GM19324 (cell line): ENCODE measurements at regions not wholly inside any gene's neighbourhood (a gene's known extent, or its start where the extent isn't known, plus 50 kb on each side); places are given as distances from the start of the nearest gene placed in this dataset.
"Not testable (repeated sequence)": the region's sequence is repeated elsewhere in the genome, so short reads cannot be mapped to it uniquely, and the experiment has no call there.

Experiments used
- ATAC-seq: cut with Tn5 transposase; IDR thresholded peaks from one replicate; pipeline ENCODE4 v1.9.1; 2021; ENCODE audit warnings: mild to moderate bottlenecking, moderate library complexity; ENCODE audit not compliant: unreplicated experiment, low FRiP score

DNA sequence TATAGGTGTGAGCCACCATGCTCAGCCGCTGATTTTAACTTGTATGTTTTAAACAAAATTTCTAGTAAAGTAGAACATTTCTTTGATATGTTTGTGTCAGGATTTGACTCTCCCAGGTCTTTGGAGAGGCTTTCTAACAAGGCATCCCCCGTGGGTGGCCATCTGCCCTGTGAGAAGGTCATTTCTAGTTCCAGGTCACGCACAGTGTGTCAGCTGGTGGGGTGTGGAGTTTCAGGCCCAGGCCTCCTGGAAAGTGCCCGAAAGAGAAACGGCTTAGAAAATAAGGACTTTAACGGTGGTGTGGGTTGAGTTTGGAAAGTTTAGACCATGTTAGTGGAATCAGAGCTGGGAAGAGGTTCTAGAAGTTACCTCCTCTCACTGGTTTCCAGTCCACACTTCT lies 61.0 kb downstream of the SPDYE17 start:
- ATAC-seq: not testable (repeated sequence)

DNA sequence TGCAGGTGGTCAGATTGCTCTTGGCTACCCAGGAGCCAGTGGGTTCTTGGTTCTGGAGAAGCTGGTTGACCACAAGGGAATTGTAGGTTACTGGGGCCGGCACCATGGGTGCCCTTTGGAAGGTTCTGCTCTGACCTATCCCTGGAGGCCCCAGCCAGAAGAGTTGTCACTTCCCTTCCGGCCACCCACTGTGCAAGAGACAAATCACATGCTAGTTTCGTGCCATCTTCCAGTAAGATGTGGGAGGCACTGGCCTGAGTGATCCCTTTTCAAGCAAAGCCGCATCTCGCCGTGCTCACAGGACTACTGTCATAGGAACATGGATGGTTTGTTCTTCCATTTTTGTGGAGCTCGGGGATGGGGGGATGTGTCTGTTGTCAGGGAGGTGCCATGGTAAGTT lies 62.3 kb downstream of the SPDYE17 start:
- ATAC-seq: not testable (repeated sequence)

DNA sequence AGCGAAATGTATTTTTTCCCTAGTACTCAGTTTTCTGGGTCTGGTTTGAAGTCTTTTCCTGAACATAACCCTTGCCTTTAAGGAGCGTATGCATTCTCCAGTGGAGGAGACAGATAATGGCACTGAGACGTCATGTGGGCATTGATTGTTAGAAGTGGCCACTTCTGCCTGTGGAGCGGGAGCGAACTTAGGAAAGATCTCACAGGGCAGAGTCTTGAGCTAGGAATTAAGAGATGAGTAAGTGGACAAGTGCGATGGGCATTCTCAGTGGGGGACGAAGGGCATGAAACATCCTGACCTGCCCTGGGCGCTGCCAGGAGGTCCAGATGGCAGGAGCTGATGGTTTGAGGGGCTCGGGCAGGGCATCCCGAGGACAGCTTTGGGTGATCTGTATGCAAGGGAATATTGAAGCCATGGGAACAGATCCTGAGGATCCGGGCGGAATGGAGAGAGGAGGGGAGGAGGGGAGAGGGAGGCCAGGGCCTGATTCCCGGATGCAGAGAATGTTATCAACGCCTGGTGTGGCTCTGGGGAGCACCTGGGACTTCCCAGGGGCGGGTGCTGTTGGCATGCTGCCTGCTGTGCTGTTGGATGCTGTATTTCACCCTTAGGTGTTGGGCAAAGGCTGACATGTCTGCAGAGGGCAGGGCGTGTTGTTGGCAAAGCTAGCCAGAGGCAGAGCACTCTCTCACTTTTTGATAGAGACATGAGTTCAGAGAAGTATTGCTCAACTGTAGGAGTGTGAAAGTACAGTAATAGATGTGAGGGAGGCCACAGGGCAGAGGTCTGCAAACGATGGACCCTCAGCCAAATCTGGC lies 66.2 kb downstream of the SPDYE17 start:
- not testable (repeated sequence) for ATAC-seq

DNA sequence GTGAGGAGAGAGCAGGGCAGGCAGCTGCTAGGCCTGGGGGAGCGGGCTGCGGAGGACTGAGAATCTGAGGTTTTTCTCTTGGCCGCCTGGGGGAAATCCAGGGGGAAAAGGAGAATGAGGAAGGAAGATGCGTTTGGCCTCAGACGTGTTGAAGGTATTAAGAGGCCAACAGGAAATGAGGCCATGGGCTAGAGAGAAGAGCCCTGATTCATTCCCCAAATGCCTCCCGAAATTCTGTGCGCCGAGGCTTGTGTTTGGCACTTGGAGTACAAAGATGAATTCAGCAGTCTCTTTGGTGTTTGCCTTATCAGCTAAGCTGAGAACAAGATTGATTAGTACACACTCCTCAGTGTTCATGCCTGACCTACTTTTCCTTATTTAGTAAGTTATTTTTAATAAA lies 68.1 kb downstream of the SPDYE17 start:
- ATAC-seq: not testable (repeated sequence)

DNA sequence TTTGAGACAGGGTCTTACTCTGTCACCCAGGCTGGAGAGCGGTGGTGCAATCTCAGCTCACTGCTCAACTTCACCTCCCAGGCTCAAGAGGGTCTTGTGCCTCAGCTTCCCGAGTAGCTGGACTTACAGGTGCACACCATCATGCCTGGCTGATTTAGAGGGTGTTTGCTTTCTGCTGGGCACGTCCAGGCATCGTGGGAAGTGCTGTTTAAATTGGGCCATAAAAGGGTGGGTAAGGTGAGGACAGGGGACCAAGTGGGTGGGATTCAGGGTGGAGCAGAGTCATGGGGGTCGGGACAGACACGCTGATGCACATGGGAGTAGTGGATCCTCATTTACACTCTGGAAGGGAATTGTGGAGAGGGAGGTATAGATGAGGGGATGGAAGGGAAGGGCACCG lies 69.1 kb downstream of the SPDYE17 start:
- ATAC-seq: not testable (repeated sequence)

DNA sequence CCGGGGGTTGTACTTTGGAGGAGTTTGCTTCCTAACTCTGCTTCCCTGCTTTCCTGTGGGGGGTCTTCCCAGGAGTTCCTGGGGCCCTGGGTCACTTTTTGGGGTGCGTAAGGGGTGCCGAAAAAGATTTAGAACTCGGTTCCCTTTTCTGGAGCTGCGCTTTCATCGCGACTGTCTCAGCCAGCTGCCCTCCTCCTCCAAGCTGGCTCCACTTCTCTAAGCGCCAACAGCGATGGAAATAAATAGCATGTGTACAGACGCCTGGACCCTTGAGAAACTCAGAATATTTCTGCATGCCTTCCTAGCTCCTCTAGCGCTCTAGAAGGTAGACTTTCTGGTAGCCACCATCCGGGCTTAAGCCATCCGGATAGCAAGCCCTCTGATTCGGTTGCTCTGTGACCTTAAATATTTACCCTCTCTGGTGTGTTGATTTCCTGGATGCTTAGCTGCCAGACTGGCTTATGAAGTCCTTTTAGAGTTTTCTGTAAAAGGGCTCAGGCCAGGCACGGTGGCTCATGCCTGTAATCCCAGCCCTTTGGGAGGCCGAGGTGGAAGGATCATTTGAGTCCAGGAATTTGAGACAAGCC lies 71.7 kb downstream of the SPDYE17 start:
- ATAC-seq: peak; percentile 19

DNA sequence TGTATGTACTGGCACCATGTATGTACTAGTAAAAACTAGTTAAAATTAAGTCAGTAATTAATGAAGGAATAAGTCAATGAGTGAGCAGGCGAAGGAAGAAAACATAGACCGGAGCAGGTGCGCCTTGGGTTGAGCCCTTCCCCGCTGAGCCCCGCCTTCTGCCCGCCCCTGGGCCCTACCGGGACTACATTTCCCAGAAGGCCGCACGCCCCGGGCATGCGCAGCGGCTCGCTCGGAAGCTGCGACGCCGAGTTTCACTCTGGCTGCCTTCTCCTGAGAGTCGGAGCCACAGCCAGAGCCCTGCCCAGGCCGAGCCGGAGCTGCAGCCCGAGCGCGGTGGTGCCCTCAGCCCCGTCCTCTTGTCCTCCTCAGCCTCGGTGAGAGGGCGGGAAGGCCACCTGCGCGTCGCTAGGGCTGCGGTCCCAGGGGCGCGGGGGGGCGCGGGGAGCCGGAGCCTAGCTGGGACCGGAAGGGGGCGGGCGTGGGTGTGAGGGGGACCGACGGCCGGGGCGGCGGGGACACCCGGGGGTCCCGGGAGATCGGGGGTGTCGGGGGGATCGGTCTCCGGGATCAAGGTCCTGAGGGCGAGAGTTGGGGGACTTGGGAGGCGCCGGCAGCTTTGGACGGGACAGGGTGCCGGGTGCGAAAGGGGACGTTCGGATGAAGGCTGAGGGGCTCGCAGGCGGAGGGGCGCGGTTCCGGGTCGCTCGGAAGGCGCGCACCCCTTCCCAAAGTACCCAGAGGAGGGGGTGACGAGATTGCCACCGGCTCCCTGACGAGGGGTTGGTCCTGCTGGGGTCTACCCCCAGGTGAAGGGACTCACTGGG lies 72.4 kb downstream of the SPDYE17 start:
- peak; percentile 97 for ATAC-seq

DNA sequence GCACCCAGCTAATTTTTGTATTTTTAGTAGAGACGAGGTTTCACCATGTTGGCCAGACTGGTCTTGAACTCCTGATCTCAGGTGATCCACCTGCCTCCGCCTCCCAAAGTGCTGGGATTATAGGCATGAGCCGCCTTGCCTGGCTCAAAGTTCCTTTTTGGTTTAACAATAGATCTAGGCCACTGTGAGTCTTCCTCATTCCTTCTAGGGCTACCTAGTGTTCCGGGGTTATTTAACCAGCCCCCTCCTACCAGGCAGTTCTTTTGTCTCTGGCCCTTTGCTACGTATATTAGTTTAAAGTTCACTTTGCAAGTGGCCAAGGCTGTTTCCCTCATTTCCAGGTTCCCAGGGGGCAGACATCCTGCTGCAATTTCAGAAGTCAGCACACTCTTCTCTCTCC lies 75.6 kb downstream of the SPDYE17 start:
- ATAC-seq: not testable (repeated sequence)

DNA sequence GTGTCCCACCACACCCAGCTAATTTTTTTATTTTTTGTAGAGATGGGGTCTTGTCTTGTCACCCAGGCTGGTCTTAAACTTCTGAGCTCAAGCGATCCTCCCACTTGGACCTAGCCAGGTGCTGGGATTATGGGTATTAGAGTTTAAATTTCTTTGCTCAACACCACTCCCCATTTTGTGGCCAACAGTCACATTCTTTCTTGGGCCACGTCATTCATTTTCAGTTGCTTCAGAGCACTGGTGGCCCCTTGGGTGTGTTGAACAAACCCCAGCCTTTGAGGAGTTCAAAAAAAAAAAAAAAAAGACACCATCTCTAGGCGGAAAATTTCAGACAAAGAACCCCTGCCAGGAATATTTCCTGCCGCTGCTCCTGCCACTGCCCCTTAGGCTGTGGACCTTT lies 77.0 kb downstream of the SPDYE17 start:
- ATAC-seq: not testable (repeated sequence)

DNA sequence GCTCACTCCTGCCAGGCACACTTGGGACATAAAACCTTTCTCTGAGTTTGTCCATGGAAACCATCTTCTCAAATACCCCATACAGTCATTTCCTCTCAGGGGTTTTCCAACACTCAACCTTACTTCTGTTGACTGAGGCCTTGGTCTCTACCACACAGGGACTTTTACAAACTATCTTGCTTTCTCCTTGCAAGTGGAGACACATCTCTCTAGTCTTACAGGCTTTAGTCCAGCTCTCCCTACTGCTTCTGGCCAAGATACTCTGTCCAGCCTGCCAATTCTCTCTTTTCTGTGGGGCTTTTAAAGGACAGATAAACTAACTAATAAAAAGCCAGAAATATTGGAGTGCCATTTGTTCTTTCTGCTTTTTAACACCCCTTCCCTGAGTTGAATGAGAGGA lies 87.6 kb downstream of the SPDYE17 start:
- ATAC-seq: peak; percentile 61

DNA sequence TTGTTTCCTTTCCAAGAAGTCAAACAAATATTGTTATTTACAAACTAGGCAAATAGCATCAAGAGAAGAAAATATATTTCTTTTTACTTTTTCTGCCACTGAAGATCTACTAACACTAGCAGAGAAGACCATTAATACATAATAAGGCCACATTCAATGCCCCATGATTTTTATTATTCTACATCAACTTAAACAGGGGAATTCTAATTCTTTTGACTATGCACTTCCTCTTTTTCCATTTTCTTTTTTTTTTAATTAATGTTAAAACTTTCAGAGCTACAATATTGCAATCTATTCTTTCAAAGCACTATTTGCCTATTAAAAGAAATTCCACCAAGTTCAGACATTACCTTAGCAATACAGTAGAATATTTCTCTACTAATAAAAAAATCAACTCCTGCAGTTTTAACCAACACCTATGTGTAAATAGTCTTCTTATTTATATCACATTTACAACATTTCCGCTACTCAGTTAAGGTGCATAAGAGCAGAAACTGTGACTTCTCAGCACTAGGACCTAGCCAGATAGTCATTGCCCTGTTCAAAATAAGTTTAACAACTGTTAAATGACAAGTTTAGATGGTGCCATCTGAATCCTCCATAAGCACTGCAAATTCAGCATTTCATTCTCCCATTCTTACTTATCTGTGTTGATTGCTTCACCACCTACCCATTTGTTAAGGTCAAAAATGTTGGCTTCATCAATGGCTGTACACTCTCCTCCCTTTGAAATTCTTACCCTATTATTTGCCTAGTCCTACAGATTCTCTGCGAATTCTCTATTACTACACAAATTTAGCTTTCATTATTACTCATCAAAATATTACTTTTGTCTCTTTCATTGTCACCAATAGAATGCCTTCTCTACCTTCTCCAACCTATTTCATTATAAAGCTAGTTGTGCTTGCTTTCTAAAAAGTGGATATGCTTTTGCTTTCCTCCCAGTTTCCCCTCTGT lies 90.1 kb downstream of the SPDYE17 start:
- not testable (repeated sequence) for ATAC-seq

DNA sequence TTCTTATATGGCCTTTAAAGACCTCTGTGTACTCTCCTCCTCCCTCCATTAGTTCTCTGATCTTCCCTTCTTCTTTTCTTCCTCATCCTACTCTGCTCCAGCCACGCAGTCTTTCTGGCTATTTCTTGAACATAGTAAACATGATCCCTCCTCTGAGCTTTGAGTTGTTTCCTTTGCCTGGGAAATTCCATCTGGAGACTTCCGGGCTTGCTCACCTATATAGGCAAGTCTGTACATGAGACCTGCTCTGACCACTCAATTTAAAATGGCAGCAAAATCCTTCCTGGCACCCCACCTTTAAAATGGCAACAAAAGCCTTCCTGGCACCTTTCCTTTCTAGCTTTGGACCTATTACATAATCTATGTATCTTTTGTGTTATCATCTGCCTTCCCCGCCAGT lies 94.4 kb downstream of the SPDYE17 start:
- not testable (repeated sequence) for ATAC-seq

DNA sequence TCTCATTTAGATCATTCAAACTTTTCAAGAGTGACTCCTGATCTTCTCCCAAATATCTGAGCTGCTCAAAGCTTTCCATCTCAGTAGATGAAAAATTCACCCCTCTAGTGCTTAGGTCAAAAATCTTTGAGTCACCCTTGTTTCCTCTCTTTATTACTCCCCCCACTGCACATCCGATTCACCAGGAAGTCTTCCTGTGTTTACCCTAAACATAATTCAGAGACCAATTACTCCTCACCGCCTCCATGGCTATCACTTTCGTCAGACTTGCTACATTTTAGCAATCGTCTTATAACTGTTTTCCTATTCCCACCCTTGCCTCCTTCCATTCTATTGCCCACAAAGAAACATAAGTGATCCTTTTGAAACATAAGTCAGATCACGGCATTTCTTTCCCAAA lies 94.8 kb downstream of the SPDYE17 start:
- ATAC-seq: not testable (repeated sequence)

DNA sequence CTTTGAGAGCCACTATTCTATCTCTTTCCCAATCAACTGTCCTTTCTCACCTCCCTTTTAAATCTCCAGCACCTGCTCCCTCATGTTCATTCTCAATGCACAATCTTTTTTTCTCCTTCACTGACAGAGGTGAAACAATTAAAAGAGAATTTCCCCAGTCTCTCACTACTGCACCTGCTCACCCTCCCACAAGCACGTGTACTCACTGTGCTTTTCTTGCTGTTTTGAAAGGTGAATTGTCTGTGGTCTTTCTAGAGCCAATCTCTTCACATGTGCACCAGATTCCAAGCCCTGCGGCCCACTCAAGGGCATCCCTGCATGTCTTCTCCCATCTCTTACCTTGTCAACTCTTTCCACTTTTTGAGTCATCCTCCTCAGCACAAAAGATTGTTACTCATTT lies 95.8 kb downstream of the SPDYE17 start:
- ATAC-seq: not testable (repeated sequence)

DNA sequence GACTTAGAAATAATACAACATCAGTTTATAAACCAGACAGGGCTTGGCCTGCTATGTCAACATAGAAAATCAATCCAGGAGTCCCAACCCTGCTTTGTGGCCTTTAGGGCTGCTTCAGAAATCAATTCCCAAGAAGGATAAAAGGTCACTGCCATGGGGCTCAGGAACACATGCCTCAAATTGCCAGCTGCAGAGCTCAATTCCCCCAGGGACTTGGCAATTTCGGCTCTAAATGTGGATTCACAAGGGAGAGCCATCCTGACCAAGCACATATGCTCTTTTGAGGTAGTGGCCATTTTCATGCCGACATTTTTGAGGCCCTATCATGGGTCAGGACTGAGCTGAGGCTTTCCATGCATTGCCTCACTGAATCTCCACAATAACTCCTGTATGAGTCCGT lies 97.5 kb downstream of the SPDYE17 start:
- ATAC-seq: not testable (repeated sequence)

DNA sequence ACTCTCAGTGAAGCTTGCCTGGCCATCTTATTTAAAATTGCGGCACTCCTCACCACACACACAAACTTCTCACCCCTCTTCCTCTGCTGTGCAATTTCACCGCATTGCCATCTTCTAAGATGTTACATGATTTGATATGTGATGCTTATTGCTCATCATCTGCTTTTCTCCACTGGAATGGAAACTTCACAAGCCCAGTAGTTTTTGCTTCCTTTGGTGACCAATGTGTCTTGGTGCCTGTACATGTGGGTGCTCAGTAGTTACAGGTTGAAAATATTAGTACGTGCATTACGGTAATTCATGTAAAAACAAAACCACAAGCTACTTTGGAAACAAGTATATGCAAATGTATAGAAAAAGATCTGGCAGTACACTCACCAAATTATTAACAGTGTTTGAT lies 99.2 kb downstream of the SPDYE17 start:
- ATAC-seq: peak; percentile 57

DNA sequence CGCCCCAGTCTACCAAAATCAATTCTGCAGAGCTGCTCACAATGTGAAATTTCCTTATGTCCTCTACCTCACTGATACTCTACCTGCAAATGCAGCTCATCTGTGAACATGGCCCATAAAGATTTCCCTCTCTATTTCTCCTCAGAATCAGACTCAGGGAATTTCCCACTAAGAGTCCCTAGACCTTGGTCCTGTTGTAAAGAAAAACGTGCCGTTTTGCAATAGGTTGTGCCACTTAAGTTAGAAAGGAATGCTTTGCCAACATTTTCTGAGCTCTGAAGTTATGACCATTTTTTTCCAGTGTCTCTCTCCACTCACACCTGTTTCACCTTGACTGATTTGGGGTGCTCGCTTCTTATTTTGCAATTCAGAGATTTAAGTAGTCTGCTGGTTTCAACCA lies 100.7 kb downstream of the SPDYE17 start:
- not testable (repeated sequence) for ATAC-seq

DNA sequence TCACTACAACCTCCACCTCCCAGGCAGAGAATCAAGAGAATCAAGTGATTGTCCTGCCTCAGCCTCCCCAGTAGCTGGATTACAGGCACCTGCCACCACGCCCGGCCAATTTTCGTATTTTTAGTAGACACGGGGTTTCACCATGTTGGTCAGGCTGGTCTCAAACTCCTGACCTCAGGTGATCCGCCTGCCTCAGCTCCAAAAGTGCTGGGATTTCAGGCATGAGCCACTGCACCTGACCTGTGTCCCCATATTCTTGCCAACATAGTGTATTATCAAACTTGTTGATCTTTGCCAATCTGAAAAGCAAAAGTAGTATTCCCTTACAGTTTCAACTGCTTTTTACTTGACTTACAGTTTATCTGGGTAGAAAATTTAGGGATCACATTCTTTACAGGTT lies 101.7 kb downstream of the SPDYE17 start:
- not testable (repeated sequence) for ATAC-seq

DNA sequence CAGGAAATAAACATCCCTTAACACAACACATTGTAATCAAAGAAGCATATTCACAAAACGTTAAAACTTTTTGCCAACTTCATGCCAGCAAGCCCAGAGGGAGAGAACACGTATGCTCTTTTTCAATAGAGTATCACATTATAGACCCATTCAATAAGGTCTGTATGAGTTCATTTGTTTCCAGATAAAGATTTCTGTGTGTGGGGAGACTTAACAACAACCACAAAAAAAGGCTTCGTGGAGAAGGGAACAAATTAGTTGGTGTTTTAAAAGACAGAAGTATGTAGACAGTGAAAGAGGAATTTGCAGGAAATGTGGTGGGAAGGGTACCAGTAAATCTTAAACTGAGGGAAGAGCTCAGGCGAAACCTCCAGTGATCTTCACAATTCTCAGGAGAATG lies 103.4 kb downstream of the SPDYE17 start:
- not testable (repeated sequence) for ATAC-seq
